ENCODE measurements at regions not wholly inside any gene's neighbourhood (a gene's known extent, or its start where the extent isn't known, plus 50 kb on each side); places are given as distances from the start of the nearest gene placed in this dataset.

GRCh38 chr5:85849411-85849810 lies 768.3 kb upstream of the COX7C start:
- no peak for TF ChIP-seq EZH2phosphoT487 (IDR thresholded peaks at IDR 0.05; ENCODE audit: borderline replicate concordance)
- no peak for TF ChIP-seq CTCF (conservative IDR thresholded peaks at IDR 0.05; ENCODE audit: low read length)
- no peak overlapping the region for H2AFZ ChIP-seq (ENCODE audit: low read length)
- no peaks in the 10 kb centered on the region for H3K9me2 ChIP-seq (replicated peaks; ENCODE audit: low read depth, low read length)
- H3K27me3 ChIP-seq (ENCODE audit: insufficient read depth, low read length, poor library complexity, severe bottlenecking): no peaks in the 10 kb centered on the region
- no peak overlapping the region for H3K9ac ChIP-seq (ENCODE audit: low read depth, low read length, poor library complexity, severe bottlenecking)
- H3K9me3 ChIP-seq (ENCODE audit: insufficient read depth, low read depth, low read length): no peaks in the 10 kb centered on the region
- no peaks in the 10 kb centered on the region for H3K36me3 ChIP-seq (ENCODE audit: insufficient read depth, low read length)
- no peak overlapping the region for H3K4me2 ChIP-seq (ENCODE audit: low read depth, low read length, poor library complexity, severe bottlenecking)
- H3F3A ChIP-seq (ENCODE audit: low read depth): no peaks in the 10 kb centered on the region
- no peaks in the 10 kb centered on the region for H3K4me1 ChIP-seq (ENCODE audit: insufficient read depth, low read length, poor library complexity, severe bottlenecking)
- no peak overlapping the region for H3K4me3 ChIP-seq (ENCODE audit: low read length, poor library complexity, severe bottlenecking)
- no peaks in the 10 kb centered on the region for H4K20me1 ChIP-seq (ENCODE audit: insufficient read depth, low read length, poor library complexity, severe bottlenecking)
- H3K79me2 ChIP-seq (ENCODE audit: insufficient read depth, low read length): no peaks in the 10 kb centered on the region

DNA sequence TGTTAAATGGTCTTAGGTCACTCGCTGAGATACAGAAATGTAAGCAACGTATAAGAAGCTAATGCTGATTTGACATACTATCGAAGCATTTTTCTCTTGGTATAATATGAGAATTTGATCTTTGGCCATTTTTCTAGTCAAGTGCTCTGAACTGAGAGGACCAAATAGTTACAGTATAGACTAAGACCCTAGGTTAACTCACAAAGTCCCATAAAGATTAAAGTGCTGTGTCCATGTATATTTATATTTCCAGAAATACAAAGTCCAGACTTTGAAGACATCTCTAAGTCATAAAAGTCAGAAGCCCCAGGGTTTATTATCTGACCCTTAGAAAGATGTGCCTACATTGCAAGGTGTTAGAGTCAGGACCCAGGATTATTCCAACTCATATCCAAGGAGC lies 752.4 kb upstream of the COX7C start:
- Histone ChIP-seq H3K4me3 (ENCODE audit: low read length, poor library complexity, severe bottlenecking) (no peak overlapping the region), H3K27me3 (ENCODE audit: insufficient read depth, low read length, poor library complexity, severe bottlenecking) (no peaks in the 10 kb centered on the region), H3F3A (ENCODE audit: low read depth) (no peaks in the 10 kb centered on the region), H3K9ac (ENCODE audit: low read depth, low read length, poor library complexity, severe bottlenecking) (no peak overlapping the region), H3K4me2 (ENCODE audit: low read depth, low read length, poor library complexity, severe bottlenecking) (no peak overlapping the region), H3K9me2 (replicated peaks; ENCODE audit: low read depth, low read length) (no peaks in the 10 kb centered on the region), H3K4me1 (ENCODE audit: insufficient read depth, low read length, poor library complexity, severe bottlenecking) (no peaks in the 10 kb centered on the region), H3K36me3 (ENCODE audit: insufficient read depth, low read length) (no peaks in the 10 kb centered on the region), H3K79me2 (ENCODE audit: insufficient read depth, low read length) (no peaks in the 10 kb centered on the region), H2AFZ (ENCODE audit: low read length) (no peak overlapping the region), H3K9me3 (ENCODE audit: insufficient read depth, low read depth, low read length) (no peaks in the 10 kb centered on the region), H4K20me1 (ENCODE audit: insufficient read depth, low read length, poor library complexity, severe bottlenecking) (no peaks in the 10 kb centered on the region)
- no peak for TF ChIP-seq CTCF (conservative IDR thresholded peaks at IDR 0.05; ENCODE audit: low read length)
- TF ChIP-seq EZH2phosphoT487 (IDR thresholded peaks at IDR 0.05; ENCODE audit: borderline replicate concordance): no peak

- Histone ChIP-seq H2AFZ (ENCODE audit: low read length) (no peak overlapping the region), H3K79me2 (ENCODE audit: insufficient read depth, low read length) (no peaks in the 10 kb centered on the region), H3K27me3 (ENCODE audit: insufficient read depth, low read length, poor library complexity, severe bottlenecking) (no peaks in the 10 kb centered on the region), H3K4me2 (ENCODE audit: low read depth, low read length, poor library complexity, severe bottlenecking) (no peak overlapping the region), H3K4me3 (ENCODE audit: low read length, poor library complexity, severe bottlenecking) (no peak overlapping the region), H3K36me3 (ENCODE audit: insufficient read depth, low read length) (no peaks in the 10 kb centered on the region), H3K4me1 (ENCODE audit: insufficient read depth, low read length, poor library complexity, severe bottlenecking) (no peaks in the 10 kb centered on the region), H3K9me3 (ENCODE audit: insufficient read depth, low read depth, low read length) (no peaks in the 10 kb centered on the region), H4K20me1 (ENCODE audit: insufficient read depth, low read length, poor library complexity, severe bottlenecking) (no peaks in the 10 kb centered on the region), H3K9me2 (replicated peaks; ENCODE audit: low read depth, low read length) (no peaks in the 10 kb centered on the region), H3K9ac (ENCODE audit: low read depth, low read length, poor library complexity, severe bottlenecking) (no peak overlapping the region), H3F3A (ENCODE audit: low read depth) (no peaks in the 10 kb centered on the region)
- no peak for TF ChIP-seq CTCF (conservative IDR thresholded peaks at IDR 0.05; ENCODE audit: low read length)
- no peak for TF ChIP-seq EZH2phosphoT487 (IDR thresholded peaks at IDR 0.05; ENCODE audit: borderline replicate concordance)
Observed at GRCh38 chr5:85868070-85868469, 749.7 kb upstream of the COX7C start.

Measured in Loucy (cell line).